CD4-positive, alpha-beta T cell treated with Interleukin-6 at 100 ng/mL for 8 hours (primary cell): ENCODE measurements at regions not wholly inside any gene's neighbourhood (a gene's known extent, or its start where the extent isn't known, plus 50 kb on each side); places are given as distances from the start of the nearest gene placed in this dataset.
"Not testable (repeated sequence)": the region's sequence is repeated elsewhere in the genome, so short reads cannot be mapped to it uniquely, and the experiment has no call there.

Experiments used
- DNase-seq: peaks from one replicate; pipeline ENCODE4 v3.0.0-alpha.2; 2020; ENCODE audit warnings: mixed read lengths, low spot score

DNA sequence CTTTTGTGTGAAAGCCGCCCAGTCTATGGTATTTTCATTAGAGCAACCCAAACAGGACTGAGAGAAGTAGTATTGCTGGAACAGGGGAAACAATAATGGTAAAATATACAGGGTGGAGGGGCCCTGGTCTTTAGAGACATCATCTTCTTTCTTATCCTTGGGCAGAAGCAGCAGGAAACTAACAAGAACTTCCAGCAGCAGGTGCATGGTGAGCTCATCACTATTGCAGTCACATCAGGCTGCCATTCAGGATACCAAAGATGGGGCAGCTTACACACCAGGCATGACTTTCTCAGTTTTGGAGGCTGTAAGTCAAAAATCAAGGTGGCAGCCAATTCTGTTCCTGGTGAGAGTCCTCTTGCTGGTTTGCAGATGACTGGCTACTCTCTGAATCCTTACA lies 478.3 kb upstream of the RUNX1 start:
- DNase-seq, result no peak

DNA sequence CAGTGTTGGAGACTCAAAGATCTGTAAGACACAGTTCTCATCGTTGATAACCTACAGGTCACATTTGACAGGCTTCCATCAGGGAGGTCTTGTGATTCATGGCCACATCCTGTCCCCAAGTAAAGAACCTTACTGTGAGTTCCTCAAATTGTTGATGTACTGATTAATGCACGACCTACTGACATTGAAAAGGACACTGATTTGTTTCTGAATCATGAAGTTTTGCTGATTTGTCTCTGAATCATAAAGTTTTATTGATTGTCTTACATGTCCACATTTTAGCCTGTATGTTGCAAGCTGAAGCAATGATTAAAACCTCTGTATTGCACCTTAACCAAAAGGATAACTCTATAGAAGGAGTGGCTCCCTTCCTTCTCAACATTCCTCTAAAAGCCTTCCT lies 476.3 kb upstream of the RUNX1 start:
- peak; percentile 35 for DNase-seq

DNA sequence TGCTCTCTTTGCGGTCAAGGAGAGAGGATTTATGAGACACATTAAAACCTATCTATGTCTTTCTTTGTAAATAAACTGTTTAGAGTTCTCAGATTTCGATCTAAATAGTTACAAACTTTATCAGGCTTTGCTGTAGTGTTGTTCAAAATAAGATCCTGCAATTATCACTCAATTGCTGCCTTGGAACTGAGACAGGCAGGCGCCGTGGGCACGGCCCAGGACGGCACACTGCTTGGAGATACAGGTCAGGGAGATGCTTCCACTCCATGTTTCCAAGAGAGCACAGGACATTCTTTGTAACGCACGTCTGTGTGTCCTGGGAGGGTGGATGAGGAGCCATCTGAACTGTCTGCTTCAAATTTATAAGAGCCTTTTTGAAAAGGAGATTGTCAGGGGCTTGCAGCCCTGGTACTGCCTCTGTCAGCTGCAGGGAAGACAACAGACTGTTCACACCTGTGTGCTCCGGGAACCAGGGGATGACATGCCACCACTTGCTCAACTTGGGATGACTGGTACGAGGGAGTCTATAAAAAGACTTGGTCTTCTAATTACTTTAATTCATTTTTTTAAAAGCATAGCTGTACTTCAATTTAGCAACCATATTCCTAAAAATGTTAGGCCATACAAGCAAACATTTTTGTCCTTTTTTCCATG lies 472.9 kb upstream of the RUNX1 start:
- no peak for DNase-seq

DNA sequence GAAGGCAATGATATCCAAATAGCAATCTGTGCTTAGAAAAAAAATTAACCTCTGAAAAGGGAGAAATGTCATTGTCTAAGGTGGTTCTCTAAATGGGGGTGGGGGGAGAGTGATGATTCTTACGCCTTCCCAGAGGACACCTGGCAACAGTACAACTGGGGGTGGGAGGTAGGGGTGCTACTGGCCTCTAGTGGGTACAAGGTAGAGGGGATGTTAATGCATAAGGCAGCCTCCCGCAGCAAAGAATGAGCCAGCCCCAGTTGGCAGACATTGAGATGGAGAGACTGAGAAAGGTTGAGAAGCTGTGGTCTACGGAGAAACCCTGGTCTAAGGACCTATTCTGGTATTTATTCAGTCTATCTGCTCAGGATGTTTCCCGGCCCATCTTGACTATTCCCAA lies 472.2 kb upstream of the RUNX1 start:
- no peak for DNase-seq

DNA sequence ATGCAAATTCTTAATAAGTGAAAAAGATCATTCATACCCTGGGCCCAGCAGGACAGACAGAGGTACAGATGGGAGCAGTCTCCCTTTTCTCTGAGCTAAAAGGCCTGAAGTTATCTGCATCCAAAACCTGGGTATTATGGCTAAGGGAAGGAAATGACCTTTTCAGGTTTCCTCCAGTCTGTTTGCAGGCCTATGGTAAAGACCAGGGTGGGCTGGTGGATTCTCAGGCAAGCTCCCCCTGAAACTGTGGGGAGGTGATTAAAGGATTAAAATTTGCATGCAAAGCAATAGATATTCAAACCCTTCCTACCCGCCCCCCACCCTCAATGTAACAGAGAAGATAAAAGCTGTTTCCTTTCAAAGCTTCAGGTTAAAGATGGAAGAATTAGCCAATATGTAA lies 471.8 kb upstream of the RUNX1 start:
- no peak for DNase-seq

DNA sequence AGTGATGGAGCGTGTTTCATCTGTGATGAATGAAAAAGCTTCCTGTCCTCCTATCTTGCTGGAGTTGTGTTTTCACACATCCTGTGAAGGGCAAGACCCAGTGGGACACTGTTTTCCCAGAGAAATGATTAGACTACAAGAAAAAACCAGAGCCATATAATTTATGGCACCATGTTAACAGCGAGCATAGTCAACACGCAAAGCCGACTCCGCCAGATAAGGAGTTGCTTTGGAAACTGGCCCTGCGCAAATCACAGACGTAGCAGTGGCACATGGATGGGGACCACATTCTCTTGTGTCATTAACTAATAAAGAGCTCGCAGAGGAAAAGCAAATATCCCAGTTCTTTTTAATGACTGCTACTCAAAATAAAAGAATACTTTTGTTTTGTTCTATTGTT lies 471.2 kb upstream of the RUNX1 start:
- DNase-seq, result no peak

DNA sequence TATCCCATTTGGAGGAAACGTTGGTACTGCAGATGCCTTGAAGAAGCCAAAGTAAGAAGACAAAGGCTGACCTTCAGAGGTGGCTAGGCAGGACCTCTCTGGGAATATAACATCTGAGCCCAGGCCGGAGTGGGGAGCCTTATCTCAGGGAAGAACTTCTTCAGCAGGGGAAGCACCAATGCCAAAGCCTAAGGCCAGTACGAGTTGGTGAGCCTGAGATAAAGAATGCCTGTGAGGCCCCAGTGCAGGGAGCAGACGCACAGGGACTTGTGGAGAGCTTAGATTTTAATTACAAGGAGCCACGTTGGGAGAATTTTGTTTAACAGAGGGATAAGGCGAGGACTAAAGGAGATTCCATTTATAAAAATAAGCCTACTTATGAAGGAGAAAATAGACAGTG lies 468.8 kb upstream of the RUNX1 start:
- DNase-seq, result no peak

DNA sequence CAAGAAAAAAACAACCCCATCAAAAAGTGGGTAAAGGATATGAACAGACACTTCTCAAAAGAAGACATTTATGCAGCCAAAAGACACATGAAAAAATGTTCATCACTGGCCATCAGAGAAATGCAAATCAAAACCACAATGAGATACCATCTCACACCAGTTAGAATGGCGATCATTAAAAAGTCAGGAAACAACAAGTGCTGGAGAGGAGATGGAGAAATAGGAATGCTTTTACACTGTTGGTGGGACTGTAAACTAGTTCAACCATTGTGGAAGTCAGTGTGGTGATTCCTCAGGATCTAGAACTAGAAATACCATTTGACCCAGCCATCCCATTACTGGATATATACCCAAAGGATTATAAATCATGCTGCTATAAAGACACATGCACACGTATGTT lies 467.2 kb upstream of the RUNX1 start:
- not testable (repeated sequence) for DNase-seq

DNA sequence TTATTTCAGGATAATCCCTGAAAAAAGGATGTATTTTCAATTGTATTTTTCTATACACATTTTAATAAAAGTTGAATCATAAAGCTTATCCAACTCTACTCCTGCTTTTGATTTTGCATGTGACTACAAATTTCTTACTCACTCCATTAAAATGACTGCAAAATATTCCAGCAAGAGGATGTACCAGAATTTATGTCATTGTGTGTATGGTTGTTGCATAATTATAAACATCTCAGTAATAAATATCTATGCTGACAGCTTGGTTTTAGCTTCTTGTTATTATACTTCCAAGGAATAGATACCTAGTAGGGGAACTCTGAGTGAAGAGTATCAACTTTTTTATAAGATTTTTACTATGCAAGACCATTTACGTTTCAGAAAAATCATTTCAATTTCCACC lies 463.2 kb upstream of the RUNX1 start:
- no peak for DNase-seq

DNA sequence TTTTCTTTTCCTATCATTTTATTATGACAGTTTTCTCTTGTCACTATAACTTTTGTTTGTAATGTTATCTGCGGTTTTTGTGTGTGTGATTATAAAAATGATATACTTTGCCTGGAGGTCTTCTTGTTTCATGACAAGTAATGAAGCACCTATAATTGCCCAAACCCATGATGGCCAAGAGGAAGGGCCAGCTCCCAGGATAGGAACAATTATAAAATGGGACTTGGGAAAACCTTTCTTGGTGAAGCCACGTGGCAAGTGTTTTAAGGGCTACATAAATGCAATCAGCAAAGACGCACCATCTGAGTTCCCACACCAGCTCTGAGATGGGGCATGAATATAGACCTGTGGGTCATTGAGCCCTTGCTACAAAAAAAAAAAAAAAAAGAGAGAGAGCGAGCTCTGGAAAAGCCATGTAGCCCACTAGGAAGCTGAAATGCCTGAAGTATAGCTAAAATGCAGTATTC lies 462.6 kb upstream of the RUNX1 start:
- DNase-seq, result no peak

DNA sequence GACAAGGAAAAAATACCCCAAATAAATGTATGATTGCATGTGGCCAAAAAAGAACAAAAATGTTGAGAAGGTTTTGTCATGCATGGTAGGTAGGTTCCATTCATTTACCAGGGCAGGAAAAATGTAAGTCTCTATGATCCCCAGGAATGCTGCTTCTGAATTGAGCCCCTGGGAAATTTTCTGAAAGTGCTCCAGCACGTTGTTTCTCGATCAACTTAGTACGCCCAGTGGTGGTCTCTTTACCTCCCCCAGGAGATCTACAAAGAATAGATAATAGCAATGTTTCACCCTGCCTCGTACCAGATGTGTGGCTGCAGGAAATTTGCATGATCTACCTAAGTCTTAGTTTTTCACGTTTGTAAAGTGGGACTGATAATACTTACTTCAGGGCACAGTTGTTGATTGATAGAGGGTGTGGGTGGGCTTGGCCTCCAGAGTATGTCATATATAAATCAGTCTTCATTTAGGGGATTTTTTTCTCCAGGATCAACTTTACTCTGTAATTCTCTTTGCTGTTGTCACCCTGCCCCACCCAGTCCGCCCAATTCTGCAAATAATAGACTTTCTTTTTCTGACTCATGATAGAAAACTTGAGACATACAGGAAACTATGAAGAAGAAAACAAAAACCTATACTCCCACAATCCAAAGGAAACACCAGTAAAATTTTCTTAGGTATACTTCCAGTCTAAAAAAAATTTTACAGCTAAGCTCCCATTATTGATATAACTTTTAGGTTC lies 462.0 kb upstream of the RUNX1 start:
- DNase-seq, result no peak

DNA sequence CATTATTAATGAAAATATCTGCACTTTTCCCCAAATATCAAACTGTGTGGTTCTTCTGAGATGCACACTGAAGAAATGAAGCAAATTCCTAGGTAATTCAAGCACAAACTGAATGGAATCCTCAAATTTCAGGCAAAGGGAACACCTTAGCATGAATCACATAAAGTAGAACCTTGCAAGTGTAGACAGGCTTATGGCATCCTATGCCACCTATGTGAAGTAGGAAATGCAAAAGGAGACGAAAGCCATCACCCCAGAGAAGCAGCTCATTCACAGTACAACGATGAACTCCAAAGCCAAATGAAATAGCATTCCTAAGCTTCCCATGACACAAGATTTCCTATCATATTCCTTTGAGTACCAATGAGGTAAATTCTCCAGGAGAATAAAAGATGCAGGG lies 461.2 kb upstream of the RUNX1 start:
- no peak for DNase-seq

DNA sequence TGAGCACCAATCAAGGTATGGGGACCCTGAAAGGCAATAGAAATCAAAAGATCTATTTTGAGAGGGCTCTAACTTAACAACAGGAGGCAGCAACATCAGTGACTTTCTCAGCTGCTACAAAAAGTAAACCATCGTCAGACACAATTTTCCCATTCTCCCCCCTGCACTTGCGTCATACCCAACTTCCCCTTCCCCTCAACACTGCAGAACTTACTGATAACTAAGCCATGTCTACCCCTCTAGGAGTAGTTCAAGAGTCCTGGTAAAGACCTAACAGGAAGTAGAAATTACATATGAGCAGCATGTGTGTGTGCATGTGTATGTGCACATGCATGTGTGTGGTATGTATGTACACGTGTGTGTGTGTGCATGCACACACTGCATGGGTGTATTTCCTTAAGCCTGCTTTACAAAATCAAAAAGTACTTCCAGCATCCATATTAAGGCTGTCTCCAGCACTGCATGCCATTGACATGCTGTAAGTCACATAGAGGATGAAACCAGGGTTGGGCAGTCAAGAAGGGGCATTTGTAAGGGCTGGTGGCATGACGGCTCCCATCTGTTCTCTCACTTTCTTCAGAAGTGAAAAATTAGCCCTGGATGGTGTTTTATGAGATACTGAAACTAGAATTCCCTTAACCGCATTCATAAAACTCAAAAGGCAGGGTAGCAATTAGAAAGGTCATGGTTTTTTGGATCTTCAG lies 460.1 kb upstream of the RUNX1 start:
- no peak for DNase-seq

DNA sequence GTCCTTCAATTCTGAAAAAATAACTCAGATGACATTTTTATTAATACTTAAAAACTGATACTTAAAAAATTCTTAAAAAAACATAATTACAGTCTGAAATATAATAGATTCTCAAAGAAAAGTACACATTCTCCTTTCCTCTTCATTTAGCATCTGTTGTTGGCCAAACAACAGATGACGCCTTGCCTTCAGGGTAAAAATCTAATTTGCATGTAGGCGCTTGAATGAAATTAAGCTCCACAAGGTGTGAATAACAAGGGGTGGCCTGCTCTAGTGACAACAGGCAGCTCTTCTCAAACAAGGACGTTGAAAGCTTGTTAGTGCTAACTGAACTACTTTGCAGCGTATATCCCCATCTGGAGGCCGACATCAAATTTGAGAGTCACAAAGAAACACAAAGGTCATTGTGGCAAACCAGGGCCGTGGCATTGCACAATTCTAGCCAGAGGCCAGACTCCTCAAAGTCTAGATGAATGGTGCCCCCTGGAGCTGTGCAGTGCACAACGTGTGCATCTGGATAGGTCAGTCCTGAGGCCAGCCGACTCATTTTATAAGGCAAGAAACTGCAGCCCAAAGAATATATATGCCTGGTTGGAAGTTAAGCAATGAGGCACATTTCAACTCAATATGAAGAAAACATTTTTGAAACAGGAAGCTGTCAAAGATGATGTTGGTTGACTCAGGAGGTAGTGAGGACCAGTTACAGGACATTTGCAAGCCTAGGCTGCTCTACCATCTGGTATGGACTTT lies 459.2 kb upstream of the RUNX1 start:
- DNase-seq, result no peak

DNA sequence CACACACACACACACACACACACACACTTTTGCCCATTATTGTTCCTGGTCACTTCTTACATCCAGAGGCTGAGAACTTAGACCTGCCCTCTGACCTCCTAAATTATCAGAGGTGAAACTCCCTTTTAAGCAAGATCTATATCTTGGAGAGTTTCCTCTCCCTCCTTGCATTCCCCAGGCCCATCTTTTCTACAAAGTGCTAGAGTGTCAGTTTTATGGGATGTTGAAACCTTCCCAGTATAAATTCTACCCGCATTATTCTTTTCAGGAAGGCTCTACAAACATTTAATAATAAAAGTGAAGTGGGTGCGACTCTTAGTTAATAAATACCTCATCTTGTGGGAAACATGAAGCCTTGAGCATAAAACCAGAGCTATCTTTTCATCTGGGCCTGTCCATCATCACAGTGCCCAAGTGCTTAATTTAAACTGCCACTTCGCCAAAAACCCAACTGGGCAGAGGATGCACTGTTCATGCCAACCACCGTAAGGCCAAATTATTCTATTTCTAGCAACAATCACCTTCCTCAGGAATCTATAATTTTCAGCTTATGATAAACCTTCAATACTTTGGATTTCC lies 458.2 kb upstream of the RUNX1 start:
- no peak for DNase-seq

DNA sequence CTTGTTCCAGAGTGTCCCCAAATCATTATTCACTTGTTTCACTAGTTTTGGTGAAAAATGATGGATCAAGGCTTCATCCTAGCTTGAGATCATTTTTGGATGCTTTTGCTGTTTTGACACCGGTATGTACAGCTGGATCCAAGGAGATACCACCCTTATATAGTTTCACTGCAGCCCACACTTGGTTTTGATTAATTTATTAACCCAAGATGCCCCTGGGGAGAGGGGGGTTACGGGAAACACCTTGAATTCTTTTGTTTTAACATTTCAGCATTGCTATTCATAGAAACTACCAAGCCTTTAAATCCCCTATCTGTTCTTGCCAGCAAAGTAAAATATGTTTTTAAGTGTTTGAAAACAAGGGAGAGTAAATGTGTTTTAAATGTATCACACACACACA lies 457.7 kb upstream of the RUNX1 start:
- no peak for DNase-seq

DNA sequence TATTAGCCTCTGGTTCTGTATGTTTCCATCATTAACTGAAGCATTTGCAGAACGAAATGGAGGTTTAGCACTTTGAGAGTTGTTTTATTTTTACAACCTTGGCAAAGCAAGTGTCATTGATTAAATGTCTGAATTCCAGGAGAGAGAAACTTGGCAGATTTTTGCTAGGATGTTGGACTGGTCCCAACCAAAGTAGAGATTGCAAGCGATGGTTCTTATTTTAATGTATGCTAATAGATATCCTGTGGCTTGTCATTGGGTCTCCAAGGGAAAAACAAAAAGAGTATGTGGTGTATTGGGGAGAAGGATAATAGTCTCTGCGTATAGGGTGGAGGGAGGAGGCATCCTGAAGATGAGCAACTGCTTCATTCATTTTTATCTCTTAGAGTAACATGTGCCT lies 457.2 kb upstream of the RUNX1 start:
- no peak for DNase-seq

DNA sequence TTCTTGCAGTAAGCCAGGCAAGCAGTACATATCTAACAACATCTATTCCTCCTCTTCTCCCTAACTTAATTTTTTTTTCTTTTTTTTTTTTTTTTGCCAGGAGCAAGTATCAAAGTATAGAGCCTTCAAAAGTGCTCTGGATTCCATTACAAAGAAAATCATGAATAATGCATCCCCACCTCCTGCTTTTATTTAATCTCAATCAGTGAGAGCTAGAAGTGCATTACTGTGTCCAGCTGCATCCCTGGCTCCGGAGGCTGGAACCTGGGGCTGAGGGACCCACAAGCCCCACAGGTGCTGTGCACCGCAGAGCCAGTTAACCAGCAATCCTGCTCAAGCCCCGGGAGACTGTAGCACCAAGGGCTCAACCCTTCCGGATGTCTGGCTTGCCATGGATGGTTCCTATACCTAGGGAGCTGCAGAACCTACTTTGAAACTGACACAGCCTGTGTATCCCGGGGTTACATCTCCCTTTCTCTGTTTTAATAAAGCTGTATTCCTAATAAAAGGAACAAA lies 455.9 kb upstream of the RUNX1 start:
- no peak for DNase-seq

DNA sequence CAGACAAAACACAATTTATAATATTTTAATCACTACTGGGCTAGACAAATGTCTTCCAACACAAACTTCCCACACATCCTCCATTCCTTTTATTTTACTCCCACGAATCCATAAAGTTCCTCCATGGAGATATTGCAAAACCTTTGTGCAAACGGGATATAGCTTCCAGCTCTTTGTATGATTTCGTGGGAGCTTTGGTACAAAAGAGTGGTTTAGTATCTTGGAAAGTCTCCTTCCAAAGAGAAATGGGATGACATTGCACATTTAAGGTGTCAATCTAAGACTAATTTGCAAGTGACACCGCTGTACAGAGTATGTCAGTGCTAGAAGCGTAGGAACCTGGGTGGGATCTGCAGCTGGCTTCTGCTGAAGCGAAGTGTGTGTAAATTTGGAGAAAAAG lies 455.2 kb upstream of the RUNX1 start:
- no peak for DNase-seq

DNA sequence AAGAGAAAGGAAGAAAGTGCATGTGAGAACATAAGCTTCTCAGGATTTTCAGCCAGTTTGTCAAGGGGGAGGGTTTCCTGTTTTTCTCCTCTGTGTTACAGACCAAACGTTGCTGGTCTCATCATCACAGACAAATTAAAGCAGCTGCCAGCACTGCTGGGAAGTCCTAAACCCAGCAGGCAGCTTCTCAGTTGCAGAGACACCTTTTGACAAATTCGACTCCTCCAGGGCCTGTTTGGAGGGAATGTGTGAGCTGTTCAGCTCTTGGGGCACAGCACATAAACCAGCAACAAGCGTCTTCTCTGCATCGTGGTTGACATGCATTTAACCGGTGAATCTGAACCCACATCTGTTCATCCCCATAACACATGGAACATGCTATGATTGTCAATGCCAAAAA lies 454.6 kb upstream of the RUNX1 start:
- DNase-seq, result peak; percentile 67

DNA sequence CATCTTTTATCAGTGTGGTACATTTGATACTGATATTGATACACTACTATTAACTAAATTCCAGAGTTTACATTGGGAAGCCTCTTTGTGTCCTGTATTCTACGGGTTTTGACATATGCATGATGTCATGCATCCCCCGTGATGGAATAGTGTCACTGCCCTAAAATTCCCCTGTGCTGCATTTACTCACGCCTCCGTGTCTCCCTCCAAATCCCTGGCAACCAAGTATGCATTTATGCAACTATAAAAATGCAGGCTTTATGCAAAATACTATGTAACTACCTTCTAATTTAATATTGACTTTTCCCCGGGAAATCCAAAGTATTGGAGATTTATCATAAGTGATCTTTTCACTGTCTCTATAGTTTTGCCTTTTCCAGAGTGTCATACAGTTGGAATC lies 453.7 kb upstream of the RUNX1 start:
- DNase-seq, result no peak

DNA sequence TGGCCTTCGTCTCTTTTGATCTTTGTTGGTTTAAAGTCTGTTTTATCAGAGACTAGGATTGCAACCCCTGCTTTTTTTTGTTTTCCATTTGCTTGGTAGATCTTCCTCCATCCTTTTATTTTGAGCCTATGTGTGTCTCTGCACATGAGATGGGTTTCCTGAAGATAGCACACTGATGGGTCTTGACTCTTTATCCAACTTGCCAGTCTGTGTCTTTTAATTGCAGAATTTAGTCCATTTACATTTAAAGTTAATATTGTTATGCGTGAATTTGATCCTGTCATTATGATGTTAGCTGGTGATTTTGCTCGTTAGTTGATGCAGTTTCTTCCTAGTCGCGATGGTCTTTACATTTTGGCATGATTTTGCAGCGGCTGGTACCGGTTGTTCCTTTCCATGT lies 448.4 kb upstream of the RUNX1 start:
- not testable (repeated sequence) for DNase-seq
